ENCODE measurements at regions not wholly inside any gene's neighbourhood (a gene's known extent, or its start where the extent isn't known, plus 50 kb on each side); places are given as distances from the start of the nearest gene placed in this dataset.
"Not testable (repeated sequence)": the region's sequence is repeated elsewhere in the genome, so short reads cannot be mapped to it uniquely, and the experiment has no call there.

DNA sequence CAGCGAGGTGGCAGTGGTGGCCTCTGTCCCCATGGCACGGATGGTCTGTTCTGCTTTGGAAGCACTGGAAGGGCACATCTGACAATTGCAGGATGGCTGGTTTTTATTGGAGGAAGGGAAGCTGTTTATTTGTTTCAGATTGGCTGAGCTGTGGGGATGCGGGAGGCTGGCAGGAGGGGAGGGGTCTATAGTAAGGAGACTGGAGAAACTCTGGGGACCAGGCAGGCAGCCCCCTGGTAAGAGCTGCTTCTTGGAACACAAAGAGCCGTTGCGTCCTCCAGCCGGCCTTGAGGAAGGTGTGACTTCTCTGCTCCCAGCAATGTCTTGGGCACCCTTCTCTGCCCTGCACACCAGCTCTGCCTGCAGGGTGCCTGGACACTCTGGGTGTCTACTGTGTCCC is 85.1 kb upstream of the SPDYE9 start:
- no CpG with 5 or more reads among the region's 6 CpGs for WGBS, 2 experiments (ENCODE audit: insufficient coverage in 2 of 2)
- H3K4me1 ChIP-seq (ENCODE audit: control insufficient read depth, insufficient read depth, low read length, poor library complexity, severe bottlenecking); H3K36me3 ChIP-seq (ENCODE audit: control insufficient read depth, insufficient read depth, low read length); H3K9me3 ChIP-seq (ENCODE audit: control insufficient read depth, low read length); H3K27ac ChIP-seq (ENCODE audit: low read depth, low read length, severe bottlenecking); H3K4me3 ChIP-seq (ENCODE audit: extremely low read depth, insufficient read depth, low read length, poor library complexity, severe bottlenecking): not testable (repeated sequence)

DNA sequence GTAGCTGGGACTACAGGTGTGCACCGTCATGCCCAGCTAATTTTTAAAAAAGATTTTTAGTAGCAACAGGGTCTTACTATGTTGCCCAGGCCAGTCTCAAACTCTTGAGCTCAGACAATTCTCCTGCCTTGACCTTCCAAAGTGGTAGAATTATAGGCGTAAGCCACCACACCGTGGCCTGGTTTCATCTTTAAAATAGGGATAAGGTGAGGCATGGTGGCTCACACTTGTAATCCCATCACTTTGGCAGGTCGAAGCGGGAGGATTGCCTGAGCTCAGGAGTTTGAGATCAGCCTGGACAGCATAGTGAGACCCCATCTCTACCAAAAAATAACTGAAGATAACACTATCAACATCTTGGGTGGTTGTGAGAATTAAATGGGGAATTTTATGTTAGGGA is 84.6 kb upstream of the SPDYE9 start:
- not testable (repeated sequence) for H3K4me3 ChIP-seq (ENCODE audit: extremely low read depth, insufficient read depth, low read length, poor library complexity, severe bottlenecking); H3K4me1 ChIP-seq (ENCODE audit: control insufficient read depth, insufficient read depth, low read length, poor library complexity, severe bottlenecking)
- WGBS, 2 experiments (ENCODE audit: insufficient coverage in 2 of 2), result 93 to 100% methylated on average over 2 to 3 of the region's 5 CpGs

DNA sequence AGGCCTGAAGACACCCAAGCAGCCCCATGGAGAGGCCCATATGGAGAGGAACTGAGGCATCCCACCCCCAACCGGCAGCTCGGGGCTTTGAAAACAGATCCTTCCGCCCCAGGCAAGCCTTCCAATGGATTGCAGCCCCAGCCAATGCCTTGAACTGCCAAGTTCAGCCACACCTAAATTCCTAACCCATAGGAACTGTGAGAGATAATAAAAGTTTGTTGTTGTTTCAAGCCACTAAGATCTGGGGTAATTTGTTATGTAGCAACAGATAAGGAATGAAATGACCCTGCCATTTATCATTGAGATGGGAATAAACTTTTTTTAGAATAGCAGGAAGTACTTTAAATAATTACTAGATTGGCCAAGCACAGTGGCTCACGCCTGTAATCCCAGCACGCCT is 80.3 kb upstream of the SPDYE9 start:
- not testable (repeated sequence) for H3K4me1 ChIP-seq (ENCODE audit: control insufficient read depth, insufficient read depth, low read length, poor library complexity, severe bottlenecking); H3K27ac ChIP-seq (ENCODE audit: low read depth, low read length, severe bottlenecking); H3K36me3 ChIP-seq (ENCODE audit: control insufficient read depth, insufficient read depth, low read length); H3K4me3 ChIP-seq (ENCODE audit: extremely low read depth, insufficient read depth, low read length, poor library complexity, severe bottlenecking); H3K9me3 ChIP-seq (ENCODE audit: control insufficient read depth, low read length)
- WGBS, 2 experiments (ENCODE audit: insufficient coverage in 2 of 2), result no CpG with 5 or more reads among the region's 5 CpGs

More for the DNA sequence above, 84.6 kb upstream of the SPDYE9 start:
- not testable (repeated sequence) for H3K9me3 ChIP-seq (ENCODE audit: control insufficient read depth, low read length); H3K36me3 ChIP-seq (ENCODE audit: control insufficient read depth, insufficient read depth, low read length); H3K27ac ChIP-seq (ENCODE audit: low read depth, low read length, severe bottlenecking)

DNA sequence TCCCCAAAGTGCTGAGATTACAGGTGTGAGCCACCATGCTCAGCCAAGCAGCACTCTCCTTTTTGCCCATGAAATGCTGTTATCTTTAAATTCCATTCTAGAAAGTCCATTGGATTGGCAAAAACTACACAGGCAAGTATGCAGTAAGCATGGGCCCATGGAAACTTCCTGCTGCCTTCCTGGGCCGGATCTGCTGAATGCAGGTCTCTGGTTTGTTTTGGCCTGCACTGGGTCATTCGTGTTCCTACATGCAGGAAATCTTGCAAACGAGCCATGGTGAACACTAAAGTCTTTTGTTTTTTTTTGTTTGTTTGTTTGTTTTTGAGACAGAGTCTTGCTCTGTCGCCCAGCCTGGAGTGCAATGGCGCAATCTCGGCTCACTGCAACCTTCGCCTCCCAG is 76.8 kb upstream of the SPDYE9 start:
- WGBS, 2 experiments (ENCODE audit: insufficient coverage in 2 of 2), result no CpG with 5 or more reads among the region's 7 CpGs
- not testable (repeated sequence) for H3K36me3 ChIP-seq (ENCODE audit: control insufficient read depth, insufficient read depth, low read length); H3K4me1 ChIP-seq (ENCODE audit: control insufficient read depth, insufficient read depth, low read length, poor library complexity, severe bottlenecking); H3K9me3 ChIP-seq (ENCODE audit: control insufficient read depth, low read length); H3K4me3 ChIP-seq (ENCODE audit: extremely low read depth, insufficient read depth, low read length, poor library complexity, severe bottlenecking); H3K27ac ChIP-seq (ENCODE audit: low read depth, low read length, severe bottlenecking)

DNA sequence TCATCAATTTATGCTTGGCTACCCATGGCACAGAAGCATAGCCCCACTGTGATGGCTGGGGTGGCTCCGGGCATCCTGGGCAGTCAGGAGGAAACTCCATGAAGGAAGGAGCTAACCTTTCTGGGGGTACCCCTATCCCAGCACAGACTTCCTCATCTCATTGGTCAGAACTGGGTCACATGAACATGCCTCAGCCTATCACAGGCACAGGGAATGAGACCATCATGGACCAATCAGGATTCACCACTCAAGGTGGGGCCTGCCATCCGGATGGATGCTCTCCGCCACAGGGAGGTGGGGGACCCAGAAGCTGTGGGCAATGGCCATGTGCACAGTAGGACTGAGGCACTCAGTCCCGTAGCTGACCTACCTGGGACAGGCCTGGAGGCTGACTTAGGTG is 75.9 kb upstream of the SPDYE9 start:
- H3K36me3 ChIP-seq (ENCODE audit: control insufficient read depth, insufficient read depth, low read length); H3K4me3 ChIP-seq (ENCODE audit: extremely low read depth, insufficient read depth, low read length, poor library complexity, severe bottlenecking); H3K9me3 ChIP-seq (ENCODE audit: control insufficient read depth, low read length); H3K4me1 ChIP-seq (ENCODE audit: control insufficient read depth, insufficient read depth, low read length, poor library complexity, severe bottlenecking); H3K27ac ChIP-seq (ENCODE audit: low read depth, low read length, severe bottlenecking): not testable (repeated sequence)
- WGBS, 2 experiments (ENCODE audit: insufficient coverage in 2 of 2), result no CpG with 5 or more reads among the region's 4 CpGs

DNA sequence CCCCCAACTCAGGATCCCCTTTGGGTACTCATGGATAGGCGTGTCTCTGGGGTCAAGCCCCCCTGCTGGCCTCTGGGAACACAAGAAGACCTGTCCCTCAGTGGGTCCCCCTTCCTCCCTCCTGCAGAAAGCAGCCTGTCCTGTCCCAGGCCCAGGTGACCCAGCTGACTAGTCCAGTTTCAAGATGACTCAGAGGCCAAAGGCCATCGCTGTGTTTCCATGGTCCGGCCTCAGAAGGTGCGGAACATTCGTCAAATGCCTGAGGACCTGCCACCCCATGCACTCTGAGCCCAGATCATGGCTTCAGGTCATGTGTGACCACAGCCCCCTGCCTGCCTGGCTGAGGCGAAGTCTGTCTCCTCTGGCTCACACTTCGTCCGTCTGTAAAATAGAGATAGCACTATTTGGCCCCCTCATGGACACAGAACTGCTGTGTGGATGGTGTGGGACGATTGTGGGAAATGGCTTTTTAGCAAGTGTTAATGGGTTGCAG is 71.4 kb upstream of the SPDYE9 start:
- H3K27ac ChIP-seq (ENCODE audit: low read depth, low read length, severe bottlenecking); H3K36me3 ChIP-seq (ENCODE audit: control insufficient read depth, insufficient read depth, low read length); H3K9me3 ChIP-seq (ENCODE audit: control insufficient read depth, low read length); H3K4me3 ChIP-seq (ENCODE audit: extremely low read depth, insufficient read depth, low read length, poor library complexity, severe bottlenecking); H3K4me1 ChIP-seq (ENCODE audit: control insufficient read depth, insufficient read depth, low read length, poor library complexity, severe bottlenecking): not testable (repeated sequence)
- WGBS, 2 experiments (ENCODE audit: insufficient coverage in 2 of 2), result no CpG with 5 or more reads among the region's 9 CpGs

DNA sequence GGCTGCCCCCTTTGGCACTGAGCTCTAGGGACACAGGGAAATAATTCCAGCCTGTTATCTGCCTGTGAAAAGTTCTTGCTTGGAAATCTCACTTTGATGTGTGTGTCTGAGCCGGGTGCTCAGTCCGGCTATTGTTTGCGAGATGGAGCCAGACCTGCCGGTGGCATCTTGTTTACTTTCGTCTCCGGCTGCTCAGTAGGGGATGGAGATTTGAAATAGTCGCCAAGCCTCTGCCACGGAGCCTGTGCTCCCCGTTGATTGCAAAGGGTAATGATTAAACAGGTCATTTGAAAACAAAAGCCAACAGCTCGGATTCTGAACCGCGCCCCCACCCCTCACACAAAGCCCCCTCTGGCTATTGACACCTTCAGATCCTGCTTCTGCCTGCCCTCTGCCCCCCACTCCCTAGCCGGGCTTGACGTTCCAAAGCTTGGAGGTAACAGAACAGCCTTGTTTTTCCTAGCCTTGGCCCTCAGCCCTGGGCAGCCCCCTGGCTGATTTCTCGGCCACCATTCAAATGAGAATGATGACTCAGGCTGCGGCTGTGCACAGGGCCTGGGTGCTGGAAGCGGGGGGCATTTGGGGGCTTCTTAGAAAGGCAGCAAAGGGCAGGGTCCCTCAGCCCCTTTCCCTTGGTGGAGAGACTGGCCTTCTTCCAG is 70.8 kb upstream of the SPDYE9 start:
- H3K36me3 ChIP-seq (ENCODE audit: control insufficient read depth, insufficient read depth, low read length), result not testable (repeated sequence)
- H3K4me3 ChIP-seq (ENCODE audit: extremely low read depth, insufficient read depth, low read length, poor library complexity, severe bottlenecking), result peak overlapping the region; percentile 16
- WGBS, 2 experiments (ENCODE audit: insufficient coverage in 2 of 2), result 0% methylated on average over 3 of the region's 17 CpGs; no CpG with 5 or more reads in 1 of the 2 experiments

DNA sequence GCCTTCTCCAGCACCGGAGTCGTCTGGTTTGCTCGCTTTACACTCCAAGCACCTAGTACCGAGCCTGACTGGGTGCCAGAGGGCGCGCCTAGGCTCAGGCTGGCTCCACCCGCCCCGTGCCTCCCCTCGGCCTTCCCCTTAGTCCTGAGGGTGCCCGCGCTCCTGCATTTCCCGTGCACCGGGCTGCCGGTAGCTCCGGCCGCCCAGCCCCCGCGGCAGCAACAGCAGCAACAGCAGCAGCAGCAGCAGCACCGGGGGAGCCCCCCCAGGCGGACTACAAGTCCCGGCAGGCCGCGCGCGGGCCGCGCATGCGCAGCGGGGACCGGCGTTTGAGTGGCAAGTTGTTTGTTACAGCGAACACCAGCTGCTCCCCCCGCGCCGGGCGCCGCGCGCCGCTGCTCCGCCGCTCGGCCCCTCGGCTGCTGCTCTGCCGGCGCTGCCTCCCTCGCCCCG is 68.8 kb upstream of the SPDYE9 start:
- WGBS, 2 experiments (ENCODE audit: insufficient coverage in 2 of 2), result no CpG with 5 or more reads among the region's 48 CpGs
- not testable (repeated sequence) for H3K4me1 ChIP-seq (ENCODE audit: control insufficient read depth, insufficient read depth, low read length, poor library complexity, severe bottlenecking); H3K9me3 ChIP-seq (ENCODE audit: control insufficient read depth, low read length); H3K36me3 ChIP-seq (ENCODE audit: control insufficient read depth, insufficient read depth, low read length); H3K27ac ChIP-seq (ENCODE audit: low read depth, low read length, severe bottlenecking)
- H3K4me3 ChIP-seq (ENCODE audit: extremely low read depth, insufficient read depth, low read length, poor library complexity, severe bottlenecking), result peak overlapping the region; percentile 26

More for the DNA sequence above, 70.8 kb upstream of the SPDYE9 start:
- H3K9me3 ChIP-seq (ENCODE audit: control insufficient read depth, low read length); H3K4me1 ChIP-seq (ENCODE audit: control insufficient read depth, insufficient read depth, low read length, poor library complexity, severe bottlenecking): not testable (repeated sequence)
- H3K27ac ChIP-seq (ENCODE audit: low read depth, low read length, severe bottlenecking), result peak overlapping the region; percentile 45

DNA sequence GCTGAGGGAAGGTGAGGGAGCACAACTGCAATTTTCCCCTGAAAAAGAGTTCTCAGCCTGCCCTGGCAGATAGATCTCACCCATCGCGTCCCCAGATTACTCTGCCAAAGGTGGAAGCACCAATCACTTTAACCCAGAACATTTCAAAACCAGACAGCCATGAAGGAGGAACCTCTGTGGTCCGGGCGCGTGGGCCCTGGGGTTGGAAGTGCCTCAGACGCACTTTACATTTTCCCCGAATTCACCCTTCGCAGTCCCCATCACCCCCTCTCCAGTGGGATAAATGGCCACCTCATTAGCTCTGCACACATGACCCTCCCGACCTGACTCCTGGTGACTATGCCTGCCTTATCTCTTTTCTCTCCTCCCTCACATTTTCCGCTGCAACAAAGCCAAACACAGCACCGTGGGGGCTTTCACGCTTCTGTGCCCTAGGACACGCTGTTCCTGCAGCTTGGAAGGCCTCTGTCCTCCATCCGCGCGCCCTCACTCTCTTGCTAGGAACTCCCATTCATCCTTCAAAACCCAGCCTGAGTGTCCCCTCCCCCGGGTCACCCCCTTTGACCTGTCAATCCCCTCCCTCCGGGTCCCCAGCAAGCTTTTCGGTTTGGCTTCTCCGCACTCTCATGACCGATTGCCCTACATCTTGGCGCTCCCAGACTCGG is 68.2 kb upstream of the SPDYE9 start:
- no CpG with 5 or more reads among the region's 23 CpGs for WGBS, 2 experiments (ENCODE audit: insufficient coverage in 2 of 2)
- not testable (repeated sequence) for H3K4me1 ChIP-seq (ENCODE audit: control insufficient read depth, insufficient read depth, low read length, poor library complexity, severe bottlenecking); H3K4me3 ChIP-seq (ENCODE audit: extremely low read depth, insufficient read depth, low read length, poor library complexity, severe bottlenecking); H3K36me3 ChIP-seq (ENCODE audit: control insufficient read depth, insufficient read depth, low read length); H3K27ac ChIP-seq (ENCODE audit: low read depth, low read length, severe bottlenecking); H3K9me3 ChIP-seq (ENCODE audit: control insufficient read depth, low read length)

DNA sequence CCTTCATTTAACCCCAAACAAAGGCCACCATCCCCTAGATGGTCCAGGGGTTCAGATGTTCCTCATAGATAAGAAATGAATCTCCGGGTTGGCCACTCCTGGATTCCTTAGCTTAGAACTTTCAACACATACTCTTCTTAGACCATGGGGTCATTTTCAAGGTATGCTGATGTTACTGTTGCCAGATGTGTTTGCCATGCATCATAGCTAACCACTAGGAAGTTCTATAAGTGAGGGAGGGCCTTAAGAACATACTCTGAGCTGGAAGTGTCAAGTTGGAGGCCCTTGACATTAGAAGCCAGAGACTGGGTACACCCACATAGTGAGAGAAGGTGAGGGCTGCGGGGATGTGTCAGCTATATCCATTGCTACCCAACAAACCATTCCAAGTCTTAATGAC is 62.7 kb upstream of the SPDYE9 start:
- H3K4me3 ChIP-seq (ENCODE audit: extremely low read depth, insufficient read depth, low read length, poor library complexity, severe bottlenecking); H3K36me3 ChIP-seq (ENCODE audit: control insufficient read depth, insufficient read depth, low read length); H3K9me3 ChIP-seq (ENCODE audit: control insufficient read depth, low read length); H3K4me1 ChIP-seq (ENCODE audit: control insufficient read depth, insufficient read depth, low read length, poor library complexity, severe bottlenecking); H3K27ac ChIP-seq (ENCODE audit: low read depth, low read length, severe bottlenecking): not testable (repeated sequence)
- WGBS, 2 experiments (ENCODE audit: insufficient coverage in 2 of 2), result no CpG with 5 or more reads among the region's 2 CpGs

DNA sequence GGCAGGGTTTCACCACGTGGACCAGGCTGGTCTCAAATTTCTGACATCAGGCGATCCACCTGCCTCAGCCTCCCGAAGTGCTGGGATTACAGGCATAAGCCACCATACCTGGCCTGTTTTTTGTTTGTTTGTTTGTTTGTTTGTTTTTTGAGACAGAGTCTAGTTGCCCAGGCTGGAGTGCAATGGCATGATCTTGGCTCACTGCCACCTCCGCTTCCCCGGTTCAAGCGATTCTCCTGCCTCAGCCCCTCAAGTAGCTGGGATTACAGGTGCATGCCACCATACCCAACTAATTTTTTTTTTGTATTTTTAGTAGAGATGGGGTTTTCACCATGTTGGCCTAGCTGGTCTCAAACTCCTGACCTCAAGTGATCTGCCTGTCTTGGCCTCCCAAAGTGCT is 61.8 kb upstream of the SPDYE9 start:
- not testable (repeated sequence) for H3K4me3 ChIP-seq (ENCODE audit: extremely low read depth, insufficient read depth, low read length, poor library complexity, severe bottlenecking); H3K9me3 ChIP-seq (ENCODE audit: control insufficient read depth, low read length); H3K27ac ChIP-seq (ENCODE audit: low read depth, low read length, severe bottlenecking); H3K4me1 ChIP-seq (ENCODE audit: control insufficient read depth, insufficient read depth, low read length, poor library complexity, severe bottlenecking); H3K36me3 ChIP-seq (ENCODE audit: control insufficient read depth, insufficient read depth, low read length)
- WGBS, 2 experiments (ENCODE audit: insufficient coverage in 2 of 2), result no CpG with 5 or more reads among the region's 6 CpGs
